ENCODE measurements at regions not wholly inside any gene's neighbourhood (a gene's known extent, or its start where the extent isn't known, plus 50 kb on each side); places are given as distances from the start of the nearest gene placed in this dataset.

DNA sequence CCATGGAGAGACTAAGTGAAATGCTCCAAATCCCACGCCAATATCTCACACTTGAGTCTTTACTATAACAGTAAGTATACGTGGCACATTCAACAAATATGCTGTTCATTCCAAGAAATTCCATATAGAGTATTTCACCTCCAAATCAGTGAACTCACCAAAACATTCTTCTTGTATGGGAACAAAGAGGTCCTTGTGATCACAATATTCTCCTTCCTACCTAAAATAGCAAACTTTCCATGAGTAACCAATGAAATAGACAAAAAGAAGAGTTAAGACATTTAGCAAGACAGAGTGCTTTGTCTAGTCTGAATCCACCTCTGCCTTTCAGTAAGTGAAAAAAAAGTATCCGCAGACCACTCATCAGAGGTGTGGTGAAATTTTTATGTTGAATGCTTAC is 77.3 kb upstream of the NXPH1 start:
- Histone ChIP-seq H3K36me3 (no peaks in the 10 kb centered on the region), H3K9me3 (ENCODE audit: severe bottlenecking) (no peaks in the 10 kb centered on the region), H3K27ac (no peak overlapping the region), H3K4me3 (ENCODE audit: low read depth, low read length) (no peak overlapping the region), H3K27me3 (ENCODE audit: insufficient read depth, low read depth, severe bottlenecking) (no peaks in the 10 kb centered on the region)
- no peak for DNase-seq
- TF ChIP-seq, protein P1, sequence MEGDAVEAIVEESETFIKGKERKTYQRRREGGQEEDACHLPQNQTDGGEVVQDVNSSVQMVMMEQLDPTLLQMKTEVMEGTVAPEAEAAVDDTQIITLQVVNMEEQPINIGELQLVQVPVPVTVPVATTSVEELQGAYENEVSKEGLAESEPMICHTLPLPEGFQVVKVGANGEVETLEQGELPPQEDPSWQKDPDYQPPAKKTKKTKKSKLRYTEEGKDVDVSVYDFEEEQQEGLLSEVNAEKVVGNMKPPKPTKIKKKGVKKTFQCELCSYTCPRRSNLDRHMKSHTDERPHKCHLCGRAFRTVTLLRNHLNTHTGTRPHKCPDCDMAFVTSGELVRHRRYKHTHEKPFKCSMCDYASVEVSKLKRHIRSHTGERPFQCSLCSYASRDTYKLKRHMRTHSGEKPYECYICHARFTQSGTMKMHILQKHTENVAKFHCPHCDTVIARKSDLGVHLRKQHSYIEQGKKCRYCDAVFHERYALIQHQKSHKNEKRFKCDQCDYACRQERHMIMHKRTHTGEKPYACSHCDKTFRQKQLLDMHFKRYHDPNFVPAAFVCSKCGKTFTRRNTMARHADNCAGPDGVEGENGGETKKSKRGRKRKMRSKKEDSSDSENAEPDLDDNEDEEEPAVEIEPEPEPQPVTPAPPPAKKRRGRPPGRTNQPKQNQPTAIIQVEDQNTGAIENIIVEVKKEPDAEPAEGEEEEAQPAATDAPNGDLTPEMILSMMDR (IDR thresholded peaks at IDR 0.05; ENCODE audit: low read depth, low read length) = no peak

DNA sequence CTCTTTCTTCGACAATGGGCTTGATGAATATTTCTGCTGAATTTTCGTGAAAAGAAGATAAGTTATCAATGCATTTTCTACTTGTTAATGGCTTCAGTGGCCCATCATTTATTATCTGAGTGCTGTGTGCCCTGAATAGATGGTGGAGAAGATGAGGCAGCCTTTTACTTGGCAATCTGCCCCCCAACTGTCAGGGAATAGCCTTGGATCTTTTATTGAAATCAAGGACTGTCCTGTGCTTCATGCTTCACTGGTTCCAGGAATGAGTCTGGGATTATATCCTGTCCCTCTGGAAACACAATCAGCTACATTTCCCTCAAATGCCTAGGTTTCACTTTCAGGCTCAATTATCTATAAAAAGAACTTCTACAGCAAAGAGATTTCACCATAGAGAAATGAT is 75.9 kb upstream of the NXPH1 start:
- Histone ChIP-seq H3K36me3 (no peaks in the 10 kb centered on the region), H3K27ac (no peak overlapping the region), H3K27me3 (ENCODE audit: insufficient read depth, low read depth, severe bottlenecking) (no peaks in the 10 kb centered on the region), H3K9me3 (ENCODE audit: severe bottlenecking) (no peaks in the 10 kb centered on the region), H3K4me3 (ENCODE audit: low read depth, low read length) (no peak overlapping the region)
- TF ChIP-seq, protein P1 (IDR thresholded peaks at IDR 0.05; ENCODE audit: low read depth, low read length) = no peak
- no peak for DNase-seq

DNA sequence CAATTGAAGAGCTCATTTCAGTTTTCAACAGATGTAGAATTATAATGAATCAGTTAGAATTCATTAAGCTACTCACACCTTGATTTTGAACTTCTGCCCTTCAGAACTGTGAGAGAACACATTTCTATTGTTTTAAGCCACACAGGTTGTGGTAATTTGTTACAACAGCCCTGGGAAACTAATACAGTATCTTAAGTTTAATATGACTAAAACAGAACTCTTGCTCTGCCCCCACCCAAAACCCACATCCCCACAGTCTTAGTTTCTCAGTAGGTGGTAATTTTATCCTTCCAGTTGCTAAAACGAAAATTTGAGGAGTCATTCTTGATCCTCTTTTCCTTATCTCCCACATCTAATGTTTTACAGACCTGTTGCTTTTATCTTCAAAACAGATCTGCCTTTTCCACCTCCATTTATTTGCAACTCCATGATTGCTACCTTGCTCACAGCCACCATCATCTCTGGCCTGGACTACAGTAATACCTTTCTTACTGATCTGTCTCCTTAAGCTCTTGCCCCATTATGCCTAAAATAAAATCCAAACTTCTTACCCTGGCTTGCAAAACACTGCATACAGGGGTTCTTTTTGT is 72.8 kb upstream of the NXPH1 start:
- Histone ChIP-seq H3K27ac (no peak overlapping the region), H3K27me3 (ENCODE audit: insufficient read depth, low read depth, severe bottlenecking) (no peaks in the 10 kb centered on the region), H3K4me3 (ENCODE audit: low read depth, low read length) (no peak overlapping the region), H3K36me3 (no peaks in the 10 kb centered on the region), H3K9me3 (ENCODE audit: severe bottlenecking) (no peaks in the 10 kb centered on the region)
- TF ChIP-seq, protein P1 (IDR thresholded peaks at IDR 0.05; ENCODE audit: low read depth, low read length) = no peak
- DNase-seq = no peak

GRCh38 chr7:8362723-8363369 is 70.6 kb upstream of the NXPH1 start:
- DNase-seq = no peak
- no peaks in the 10 kb centered on the region for H3K36me3 ChIP-seq
- H3K4me3 ChIP-seq (ENCODE audit: low read depth, low read length) = no peak overlapping the region
- H3K27me3 ChIP-seq (ENCODE audit: insufficient read depth, low read depth, severe bottlenecking) = no peaks in the 10 kb centered on the region
- TF ChIP-seq, protein P1 (IDR thresholded peaks at IDR 0.05; ENCODE audit: low read depth, low read length) = no peak
- no peaks in the 10 kb centered on the region for H3K9me3 ChIP-seq (ENCODE audit: severe bottlenecking)
- H3K27ac ChIP-seq = no peak overlapping the region

- no peaks in the 10 kb centered on the region for H3K27me3 ChIP-seq (ENCODE audit: insufficient read depth, low read depth, severe bottlenecking)
- no peak for DNase-seq
- H3K27ac ChIP-seq = no peak overlapping the region
- H3K4me3 ChIP-seq (ENCODE audit: low read depth, low read length) = no peak overlapping the region
- TF ChIP-seq, protein P1 (IDR thresholded peaks at IDR 0.05; ENCODE audit: low read depth, low read length) = no peak
- no peaks in the 10 kb centered on the region for H3K9me3 ChIP-seq (ENCODE audit: severe bottlenecking)
- H3K36me3 ChIP-seq = no peaks in the 10 kb centered on the region
These were observed 69.9 kb upstream of the NXPH1 start for GRCh38 chr7:8363407-8364015.

All from WERI-Rb-1 (cell line).